WTC11 (cell line): ENCODE measurements at regions not wholly inside any gene's neighbourhood (a gene's known extent, or its start where the extent isn't known, plus 50 kb on each side); places are given as distances from the start of the nearest gene placed in this dataset.
"Not testable (repeated sequence)": the region's sequence is repeated elsewhere in the genome, so short reads cannot be mapped to it uniquely, and the experiment has no call there.

Experiments
- CREB1 ChIP-seq: sonication (generic); formaldehyde crosslinking; IDR thresholded peaks from 2 replicates; pipeline ENCODE4 v1.8.0; 2023; ENCODE audit warnings: mild to moderate bottlenecking, missing genetic modification reagents
- CTCF ChIP-seq: fragments of 200-600 bp; IDR thresholded peaks from 2 replicates; pipeline ENCODE4 v1.8.0; 2022; ENCODE audit warnings: antibody characterized with exemption
- ELF4 ChIP-seq: sonication (generic); formaldehyde crosslinking; IDR thresholded peaks from 2 replicates; pipeline ENCODE4 v1.8.1; 2022; ENCODE audit warnings: low read depth, mild to moderate bottlenecking, moderate library complexity, missing genetic modification reagents
- FOXK1 ChIP-seq: sonication (generic); formaldehyde crosslinking; IDR thresholded peaks from 2 replicates; pipeline ENCODE4 v1.8.0; 2022; ENCODE audit warnings: mild to moderate bottlenecking, moderate library complexity, missing genetic modification reagents
- NFYB ChIP-seq: sonication (generic); formaldehyde crosslinking; conservative IDR thresholded peaks from 2 replicates; pipeline ENCODE4 v1.8.0; 2022; ENCODE audit warnings: low read depth, missing genetic modification reagents
- NR1H2 ChIP-seq: sonication (generic); formaldehyde crosslinking; IDR thresholded peaks from 2 replicates; pipeline ENCODE4 v1.9.0; 2021; ENCODE audit warnings: mild to moderate bottlenecking, moderate library complexity, missing genetic modification reagents
- TCF7 ChIP-seq: sonication (generic); formaldehyde crosslinking; IDR thresholded peaks from 2 replicates; pipeline ENCODE4 v1.8.0; 2022; ENCODE audit warnings: mild to moderate bottlenecking, low read depth, missing genetic modification reagents, moderate library complexity

DNA sequence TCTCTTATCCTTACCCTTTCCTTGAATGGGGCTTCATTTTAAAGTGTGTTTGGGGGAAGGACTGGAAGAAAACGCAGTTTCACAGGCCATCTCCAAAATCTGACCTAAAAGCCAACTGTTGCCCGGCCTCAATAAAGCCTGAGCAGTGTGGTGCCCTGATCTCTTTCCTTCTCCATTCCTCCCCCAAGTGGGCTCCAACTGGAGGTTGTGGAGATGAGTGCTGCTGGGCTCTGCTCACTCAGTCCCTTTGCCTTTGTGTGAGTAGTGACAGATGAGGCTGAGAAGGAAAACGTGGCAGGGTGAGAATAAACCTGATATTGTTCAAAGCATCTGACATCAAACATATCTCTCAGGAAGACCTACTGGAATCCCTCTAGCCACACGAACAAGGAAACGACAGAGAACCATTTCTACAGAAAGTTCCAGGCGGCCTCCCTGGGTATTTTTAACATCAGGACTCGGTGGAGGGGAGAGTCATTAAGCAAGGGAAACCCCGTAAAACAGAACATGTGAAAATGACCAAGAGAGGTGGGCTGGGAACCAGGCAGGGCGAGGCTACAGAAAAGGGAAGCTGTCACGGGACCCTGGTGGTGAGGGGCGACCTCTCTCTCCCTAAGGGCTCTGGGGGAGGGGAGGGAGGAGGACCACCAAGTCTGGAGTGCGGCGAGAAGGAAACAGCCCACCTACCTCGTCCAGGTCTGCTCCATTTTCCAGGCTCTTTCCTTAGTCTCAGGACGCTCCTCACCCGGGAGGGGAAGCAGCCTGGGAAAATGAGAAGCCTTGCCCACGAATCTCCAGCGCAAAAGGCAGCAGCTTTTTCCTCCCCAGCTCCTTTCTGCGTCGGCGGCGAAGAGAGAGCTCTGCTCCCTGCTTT is 59.1 kb upstream of the NBPF26 start:
- not testable (repeated sequence) for TF ChIP-seq CTCF; CREB1 (CRISPR knock-in tag); NR1H2 (CRISPR knock-in tag); NFYB (CRISPR knock-in tag); FOXK1 (CRISPR knock-in tag); TCF7 (CRISPR knock-in tag); ELF4
